ENCODE measurements at regions not wholly inside any gene's neighbourhood (a gene's known extent, or its start where the extent isn't known, plus 50 kb on each side); places are given as distances from the start of the nearest gene placed in this dataset.

- TF ChIP-seq YY1 (IDR thresholded peaks at IDR 0.05; ENCODE audit: insufficient read depth, insufficient read length) (no peak), ZNF274 (IDR thresholded peaks at IDR 0.05; ENCODE audit: low read depth, low read length) (no peak), SUZ12 (IDR thresholded peaks at IDR 0.05; ENCODE audit: extremely low read depth, insufficient read depth, insufficient read length) (no peak)
These were observed 672.5 kb upstream of the ANKRD30A start for GRCh38 chr10:36452851-36453250.

All from NT2/D1 (cell line).